Right lobe of liver (tissue), 4 donors: ENCODE measurements at regions not wholly inside any gene's neighbourhood (a gene's known extent, or its start where the extent isn't known, plus 50 kb on each side); places are given as distances from the start of the nearest gene placed in this dataset.

Experiments
- CTCF ChIP-seq, 4 donors: fragments of 200-600 bp in 3 of 4; fragments of 450-650 bp in 1 of 4; IDR thresholded peaks; one replicate each; pipeline versions ENCODE4 v1.5.1 to v1.8.0; 2016 to 2022; ENCODE audit warnings: antibody characterized with exemption in 4 of 4, mild to moderate bottlenecking in 2 of 4
- POLR2A ChIP-seq: fragments of 450-650 bp; IDR thresholded peaks from one replicate; pipeline ENCODE4 v1.6.1; 2017; ENCODE audit warnings: antibody characterized with exemption, mild to moderate bottlenecking
- donor health status: DM: no; HTN: no; CAD: no.
- donor health status: DM: no; HTN: no; CAD: no.
- donor health status: DM: no; HTN: yes; CAD: no.

GRCh38 chr6:48743738-48744137, 632.7 kb upstream of the PTCHD4 start:
- TF ChIP-seq CTCF (IDR thresholded peaks at IDR 0.05) (no peak), POLR2A (no peak)
